HEK293T (cell line): ENCODE measurements at regions not wholly inside any gene's neighbourhood (a gene's known extent, or its start where the extent isn't known, plus 50 kb on each side); places are given as distances from the start of the nearest gene placed in this dataset.
"Not testable (repeated sequence)": the region's sequence is repeated elsewhere in the genome, so short reads cannot be mapped to it uniquely, and the experiment has no call there.

Experiments
- CTCF ChIA-PET: fragments of 350-600 bp; formaldehyde crosslinking; extraction: SDS; loops from one replicate; lab custom pipeline; 2021; ENCODE audit warnings: antibody characterized with exemption, inconsistent platforms; lab: Yijun Ruan, JAX
- POLR2A ChIA-PET: fragments of 350-600 bp; formaldehyde crosslinking; extraction: SDS; loops from one replicate; lab custom pipeline; 2020; ENCODE audit warnings: antibody characterized with exemption, inconsistent platforms; lab: Yijun Ruan, JAX
- DNase-seq: peaks from one replicate; pipeline ENCODE4 v3.0.0; 2012; ENCODE audit warnings: mixed read lengths; ENCODE audit errors: extremely low spot score
- ARNT ChIP-seq: fragments of 450-650 bp; IDR thresholded peaks from 2 replicates; pipeline ENCODE4 v1.6.1; 2017; ENCODE audit warnings: mild to moderate bottlenecking
- BHLHE40 ChIP-seq: fragments of 450-650 bp; IDR thresholded peaks from 2 replicates; pipeline ENCODE4 v1.6.1; 2016; ENCODE audit warnings: mild to moderate bottlenecking, moderate library complexity, borderline replicate concordance
- CTBP1 ChIP-seq: fragments of 450-650 bp; IDR thresholded peaks from 2 replicates; pipeline ENCODE4 v1.6.1; 2016; ENCODE audit warnings: borderline replicate concordance
- ELF4 ChIP-seq: fragments of 450-650 bp; IDR thresholded peaks from 2 replicates; pipeline ENCODE4 v1.6.1; 2017; ENCODE audit warnings: antibody characterized with exemption
- FOXA1 ChIP-seq: fragments of 450-650 bp; IDR thresholded peaks from 2 replicates; pipeline ENCODE4 v1.6.1; 2016; ENCODE audit warnings: mild to moderate bottlenecking
- FOXK2 ChIP-seq: fragments of 450-650 bp; IDR thresholded peaks from 2 replicates; pipeline ENCODE4 v1.6.1; 2016; ENCODE audit warnings: mild to moderate bottlenecking
- FOXM1 ChIP-seq: fragments of 450-650 bp; IDR thresholded peaks from 2 replicates; pipeline ENCODE4 v1.6.1; 2017; ENCODE audit warnings: mild to moderate bottlenecking, borderline replicate concordance
- HDGF ChIP-seq: fragments of 450-650 bp; IDR thresholded peaks from 2 replicates; pipeline ENCODE4 v1.6.1; 2017; ENCODE audit warnings: antibody characterized with exemption, borderline replicate concordance
- L3MBTL2 ChIP-seq: fragments of 450-650 bp; conservative IDR thresholded peaks from 2 replicates; pipeline ENCODE4 v1.6.1; 2016; ENCODE audit warnings: mild to moderate bottlenecking
- LEF1 ChIP-seq: fragments of 450-650 bp; IDR thresholded peaks from 2 replicates; pipeline ENCODE4 v1.6.1; 2017; ENCODE audit warnings: mild to moderate bottlenecking, borderline replicate concordance
- NFRKB ChIP-seq: fragments of 450-650 bp; IDR thresholded peaks from 2 replicates; pipeline ENCODE4 v1.6.1; 2016; ENCODE audit warnings: mild to moderate bottlenecking, moderate library complexity
- PKNOX1 ChIP-seq: fragments of 450-650 bp; IDR thresholded peaks from 2 replicates; pipeline ENCODE4 v1.6.1; 2016
- SP1 ChIP-seq: fragments of 450-650 bp; IDR thresholded peaks from 2 replicates; pipeline ENCODE4 v1.6.1; 2017
- SUZ12 ChIP-seq: fragments of 450-650 bp; IDR thresholded peaks from 2 replicates; pipeline ENCODE4 v1.6.1; 2016; ENCODE audit warnings: mild to moderate bottlenecking
- TARDBP ChIP-seq: fragments of 450-650 bp; IDR thresholded peaks from 2 replicates; pipeline ENCODE4 v1.6.1; 2016
- ZNF384 ChIP-seq: fragments of 450-650 bp; IDR thresholded peaks from 2 replicates; pipeline ENCODE4 v1.6.1; 2016

DNA sequence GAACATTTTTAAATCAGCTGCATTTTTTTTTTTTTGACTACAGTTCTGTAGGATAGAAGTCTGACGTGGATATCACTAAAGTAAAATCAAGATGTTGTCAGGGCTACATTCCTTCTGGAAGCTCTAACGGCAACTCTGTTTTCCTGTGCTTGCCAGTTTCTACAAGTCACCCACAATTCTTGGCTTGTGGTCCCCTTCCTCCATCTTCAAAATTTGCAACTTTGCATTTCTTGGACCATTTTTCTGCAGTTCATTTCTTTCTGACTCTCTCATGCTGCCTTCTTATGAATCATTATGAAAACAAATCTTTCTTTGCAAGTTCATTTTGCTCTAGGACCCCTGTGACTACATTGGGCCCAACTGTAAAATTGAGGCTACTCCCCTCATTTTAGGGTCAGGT is 367.9 kb downstream of the DSC3 start:
- DNase-seq: no peak
- CTCF ChIA-PET: no interaction called here
- POLR2A ChIA-PET: no interaction called here
- TF ChIP-seq LEF1: no peak
- no peak for TF ChIP-seq SUZ12
- no peak for TF ChIP-seq L3MBTL2
- TF ChIP-seq FOXM1: no peak
- TF ChIP-seq ARNT: no peak
- no peak for TF ChIP-seq TARDBP
- no peak for TF ChIP-seq CTBP1
- TF ChIP-seq PKNOX1: no peak
- no peak for TF ChIP-seq HDGF
- no peak for TF ChIP-seq NFRKB
- no peak for TF ChIP-seq ZNF384
- no peak for TF ChIP-seq SP1
- TF ChIP-seq ELF4: no peak
- no peak for TF ChIP-seq FOXA1
- no peak for TF ChIP-seq FOXK2
- no peak for TF ChIP-seq BHLHE40

DNA sequence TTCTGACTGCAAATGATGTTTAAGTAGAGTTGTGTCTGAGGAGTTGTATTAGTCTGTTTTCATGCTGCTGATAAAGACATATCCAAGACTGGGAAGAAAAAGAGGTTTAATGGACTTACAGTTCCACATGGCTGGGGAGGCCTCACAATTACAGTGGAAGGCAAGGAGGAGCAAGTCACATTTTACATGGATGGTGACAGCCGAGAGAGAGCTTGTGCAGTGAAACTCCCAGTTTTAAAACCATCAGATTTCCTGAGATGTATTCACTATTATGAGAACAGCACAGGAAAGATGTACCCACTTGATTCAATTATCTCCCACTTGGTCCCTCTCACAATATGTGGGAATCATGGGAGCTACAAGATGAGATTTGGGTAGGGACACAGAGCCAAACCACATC is 370.1 kb downstream of the DSC3 start:
- DNase-seq, POLR2A ChIA-PET: not testable (repeated sequence)
- CTCF ChIA-PET: interaction anchor here (0.8 kb wide), 1 partner anchor 11 kb away, joined by 3 read pairs; no protein-coding TSS in a partner anchor

- TF ChIP-seq TARDBP: no peak
- TF ChIP-seq PKNOX1: no peak
- no peak for TF ChIP-seq FOXK2
- no peak for TF ChIP-seq ELF4
- TF ChIP-seq BHLHE40: no peak
- TF ChIP-seq ZNF384: no peak
- TF ChIP-seq NFRKB: no peak
- TF ChIP-seq HDGF: no peak
- TF ChIP-seq L3MBTL2: no peak
- no peak for TF ChIP-seq ARNT
- no peak for TF ChIP-seq FOXM1
- TF ChIP-seq SP1: no peak
- no peak for TF ChIP-seq LEF1
- TF ChIP-seq SUZ12: no peak
- POLR2A ChIA-PET: no interaction called here
- no peak for DNase-seq
- CTCF ChIA-PET: no interaction called here
Measured at GRCh38 chr18:30658306-30658705, 384.2 kb downstream of the DSC3 start.

DNA sequence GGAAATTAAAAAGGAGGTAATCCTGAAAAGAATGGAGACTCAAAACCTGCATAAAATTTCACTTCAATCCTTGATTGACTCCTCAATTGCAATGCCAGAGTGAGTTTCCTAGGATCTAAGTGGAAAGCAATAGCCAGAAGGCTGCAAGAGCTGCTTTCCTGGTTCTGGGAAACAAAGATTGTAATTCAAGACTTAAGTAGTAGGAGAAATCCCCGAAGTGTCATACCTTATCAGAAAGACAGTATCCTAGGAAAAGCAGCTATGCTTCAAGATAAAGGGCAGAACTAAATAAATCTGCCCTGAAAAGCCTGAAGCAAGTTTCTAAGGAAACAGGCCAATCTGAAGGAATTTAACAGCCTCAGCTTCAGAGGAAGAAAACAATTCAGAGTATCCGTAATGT is 390.2 kb downstream of the DSC3 start:
- ChIA-PET CTCF (no interaction called here), POLR2A (no interaction called here)
- TF ChIP-seq FOXA1 (no peak), FOXM1 (no peak), BHLHE40 (no peak), LEF1 (no peak), CTBP1 (no peak), HDGF (no peak), L3MBTL2 (no peak)

GRCh38 chr18:30650499-30650898 is 392.0 kb downstream of the DSC3 start:
- ChIA-PET CTCF (no interaction called here), POLR2A (no interaction called here)
- TF ChIP-seq NFRKB (no peak), TARDBP (no peak), SUZ12 (no peak), ARNT (no peak), ELF4 (no peak), L3MBTL2 (no peak), CTBP1 (no peak), FOXK2 (no peak), PKNOX1 (no peak), HDGF (no peak), LEF1 (no peak), BHLHE40 (no peak), ZNF384 (no peak)
- no peak for DNase-seq

More for the DNA sequence above, 390.2 kb downstream of the DSC3 start:
- no peak for DNase-seq

- no peak for DNase-seq
- CTCF ChIA-PET: no interaction called here
- no peak for TF ChIP-seq PKNOX1
- no peak for TF ChIP-seq SUZ12
- TF ChIP-seq ARNT: no peak
- no peak for TF ChIP-seq BHLHE40
- TF ChIP-seq NFRKB: no peak
- no peak for TF ChIP-seq L3MBTL2
- no peak for TF ChIP-seq FOXM1
- TF ChIP-seq HDGF: no peak
- no peak for TF ChIP-seq ELF4
- no peak for TF ChIP-seq CTBP1
- TF ChIP-seq ZNF384: no peak
- TF ChIP-seq LEF1: no peak
- no peak for TF ChIP-seq FOXA1
- no peak for TF ChIP-seq TARDBP
- TF ChIP-seq SP1: no peak
- POLR2A ChIA-PET: no interaction called here
Measured at GRCh38 chr18:30644158-30644557, 398.4 kb downstream of the DSC3 start.
